HG02852 (cell line): ENCODE measurements at regions not wholly inside any gene's neighbourhood (a gene's known extent, or its start where the extent isn't known, plus 50 kb on each side); places are given as distances from the start of the nearest gene placed in this dataset.

Source experiments
- ATAC-seq: cut with Tn5 transposase; IDR thresholded peaks from one replicate; pipeline ENCODE4 v1.9.1; 2021; ENCODE audit warnings: mild to moderate bottlenecking, moderate library complexity; ENCODE audit not compliant: unreplicated experiment

GRCh38 chr12:43294916-43295315 is 257.1 kb downstream of the ADAMTS20 start:
- ATAC-seq: no peak

- ATAC-seq: no peak
Observed at GRCh38 chr12:43294147-43294546, 257.9 kb downstream of the ADAMTS20 start.

- ATAC-seq: no peak
Observed at GRCh38 chr12:43293396-43293795, 258.6 kb downstream of the ADAMTS20 start.

- ATAC-seq: no peak
Observed at GRCh38 chr12:43292699-43293098, 259.3 kb downstream of the ADAMTS20 start.

- no peak for ATAC-seq
Observed at GRCh38 chr12:43291516-43291915, 260.5 kb downstream of the ADAMTS20 start.

- no peak for ATAC-seq
Observed at GRCh38 chr12:43290836-43291235, 261.2 kb downstream of the ADAMTS20 start.

- ATAC-seq: no peak
Observed at GRCh38 chr12:43289426-43289801, 262.6 kb downstream of the ADAMTS20 start.

GRCh38 chr12:43288671-43289425 is 263.2 kb downstream of the ADAMTS20 start:
- ATAC-seq: no peak

- no peak for ATAC-seq
Observed at GRCh38 chr12:43287706-43288383, 264.2 kb downstream of the ADAMTS20 start.

GRCh38 chr12:43286986-43287385 is 265.0 kb downstream of the ADAMTS20 start:
- ATAC-seq: no peak

GRCh38 chr12:43285159-43285598 is 266.8 kb downstream of the ADAMTS20 start:
- ATAC-seq: no peak

GRCh38 chr12:43284486-43285158 is 267.4 kb downstream of the ADAMTS20 start:
- ATAC-seq: no peak

- ATAC-seq: no peak
Observed at GRCh38 chr12:43283206-43283605, 268.8 kb downstream of the ADAMTS20 start.

- no peak for ATAC-seq
Observed at GRCh38 chr12:43282106-43282505, 269.9 kb downstream of the ADAMTS20 start.

GRCh38 chr12:43281563-43281962 is 270.4 kb downstream of the ADAMTS20 start:
- no peak for ATAC-seq

GRCh38 chr12:43278541-43278832 is 273.5 kb downstream of the ADAMTS20 start:
- no peak for ATAC-seq

- ATAC-seq: peak; percentile 94
Observed at GRCh38 chr12:43277651-43278540, 274.1 kb downstream of the ADAMTS20 start.

GRCh38 chr12:43273467-43273866 is 278.5 kb downstream of the ADAMTS20 start:
- no peak for ATAC-seq

- no peak for ATAC-seq
Observed at GRCh38 chr12:43271659-43272058, 280.3 kb downstream of the ADAMTS20 start.

- ATAC-seq: no peak
Observed at GRCh38 chr12:43267818-43268217, 284.2 kb downstream of the ADAMTS20 start.

GRCh38 chr12:43261701-43262100 is 290.3 kb downstream of the ADAMTS20 start:
- no peak for ATAC-seq
